ENCODE measurements at regions not wholly inside any gene's neighbourhood (a gene's known extent, or its start where the extent isn't known, plus 50 kb on each side); places are given as distances from the start of the nearest gene placed in this dataset.

DNA sequence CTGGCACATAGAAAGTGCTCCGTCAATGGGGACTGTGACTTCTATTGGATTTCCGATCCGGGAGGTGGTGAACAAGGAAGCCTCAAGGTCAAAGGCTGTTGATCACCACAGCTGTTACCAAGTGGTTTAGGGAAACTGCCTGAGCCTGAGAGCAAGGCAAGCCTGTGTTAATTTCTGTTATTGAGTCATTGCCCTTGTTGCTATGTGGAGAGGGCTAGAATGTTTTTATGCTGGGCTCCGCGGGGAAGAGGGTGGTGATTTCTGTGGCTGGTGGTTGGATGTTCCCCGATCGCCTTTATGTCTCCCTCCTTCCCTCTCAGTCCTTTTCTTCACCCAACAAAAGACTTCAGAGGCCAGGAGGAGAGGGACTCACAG lies 108.5 kb upstream of the ALX4 start:
- no TSS peak for BruUV-seq (replicated peaks)
- SMC1A ChIA-PET (ENCODE audit: uncharacterized antibody, unreplicated experiment), result no interaction called here
- no peak overlapping the region for H3K9ac ChIP-seq (ENCODE audit: control insufficient read depth, insufficient read depth, low read length)

More for the DNA sequence above, 108.5 kb upstream of the ALX4 start:
- no peaks in the 10 kb centered on the region for H3K9me3 ChIP-seq (replicated peaks; ENCODE audit: control insufficient read depth, insufficient read depth, low read length)
- no peak overlapping the region for H3K4me2 ChIP-seq (ENCODE audit: control insufficient read depth, insufficient read depth)
- no peak overlapping the region for H3K27ac ChIP-seq (ENCODE audit: control insufficient read depth, insufficient read depth)
- no peaks in the 10 kb centered on the region for H3K4me1 ChIP-seq (ENCODE audit: control insufficient read depth, insufficient read depth, low read length)
- intact Hi-C loops (cut with micrococcal nuclease; ENCODE audit: unreplicated experiment) (no loop called here), in situ Hi-C loops (cut with MboI) (no loop called here)
- ChIA-PET POLR2A (no interaction called here), CTCF (interaction anchor here (0.6 kb wide), 1 partner anchor 342 kb away, joined by 3 read pairs; no protein-coding TSS in a partner anchor), RAD21 (ENCODE audit: unreplicated experiment) (no interaction called here)
- H3K36me3 ChIP-seq (ENCODE audit: control insufficient read depth in 2 of 2, insufficient read depth in 2 of 2, low read length in 1 of 2), result no peaks in the 10 kb centered on the region
- DNase-seq (ENCODE audit: low read depth, low spot score), result no peak
- H4K20me1 ChIP-seq (ENCODE audit: control insufficient read depth, insufficient read depth), result no peaks in the 10 kb centered on the region
- H3K4me3 ChIP-seq, result no peak overlapping the region
- H3K27me3 ChIP-seq (replicated peaks in 1 of 2; ENCODE audit: control insufficient read depth in 2 of 2, insufficient read depth in 2 of 2, low read length in 1 of 2), result no peaks in the 10 kb centered on the region; a peak in 1 of 4 replicates
- H2AFZ ChIP-seq (ENCODE audit: control insufficient read depth, low read depth, low read length), result no peak overlapping the region
- FAIRE-seq, result no peak
- TF ChIP-seq, protein P1, sequence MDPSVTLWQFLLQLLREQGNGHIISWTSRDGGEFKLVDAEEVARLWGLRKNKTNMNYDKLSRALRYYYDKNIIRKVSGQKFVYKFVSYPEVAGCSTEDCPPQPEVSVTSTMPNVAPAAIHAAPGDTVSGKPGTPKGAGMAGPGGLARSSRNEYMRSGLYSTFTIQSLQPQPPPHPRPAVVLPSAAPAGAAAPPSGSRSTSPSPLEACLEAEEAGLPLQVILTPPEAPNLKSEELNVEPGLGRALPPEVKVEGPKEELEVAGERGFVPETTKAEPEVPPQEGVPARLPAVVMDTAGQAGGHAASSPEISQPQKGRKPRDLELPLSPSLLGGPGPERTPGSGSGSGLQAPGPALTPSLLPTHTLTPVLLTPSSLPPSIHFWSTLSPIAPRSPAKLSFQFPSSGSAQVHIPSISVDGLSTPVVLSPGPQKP (IDR thresholded peaks at IDR 0.05; ENCODE audit: low read depth, low read length), result no peak
- TF ChIP-seq BCL11A (IDR thresholded peaks at IDR 0.05; ENCODE audit: low read depth, low read length) (no peak), TCF3 (IDR thresholded peaks at IDR 0.05; ENCODE audit: borderline replicate concordance, insufficient read depth, low read depth, low read length) (no peak), IKZF2 (IDR thresholded peaks at IDR 0.05) (no peak), LARP7 (IDR thresholded peaks at IDR 0.05) (no peak), RCOR1 (conservative IDR thresholded peaks at IDR 0.05; ENCODE audit: low read depth, low read length) (no peak), SREBF1 (IDR thresholded peaks at IDR 0.05; ENCODE audit: low read length) (no peak), POU2F2 (IDR thresholded peaks at IDR 0.05; ENCODE audit: borderline replicate concordance, low read depth, low read length) (no peak), IRF4 (IDR thresholded peaks at IDR 0.05; ENCODE audit: low read depth, low read length) (no peak), JUND (IDR thresholded peaks at IDR 0.05; ENCODE audit: low read depth, low read length) (no peak), SMAD5 (IDR thresholded peaks at IDR 0.05; ENCODE audit: low read depth) (no peak)
- TF ChIP-seq, protein P2, sequence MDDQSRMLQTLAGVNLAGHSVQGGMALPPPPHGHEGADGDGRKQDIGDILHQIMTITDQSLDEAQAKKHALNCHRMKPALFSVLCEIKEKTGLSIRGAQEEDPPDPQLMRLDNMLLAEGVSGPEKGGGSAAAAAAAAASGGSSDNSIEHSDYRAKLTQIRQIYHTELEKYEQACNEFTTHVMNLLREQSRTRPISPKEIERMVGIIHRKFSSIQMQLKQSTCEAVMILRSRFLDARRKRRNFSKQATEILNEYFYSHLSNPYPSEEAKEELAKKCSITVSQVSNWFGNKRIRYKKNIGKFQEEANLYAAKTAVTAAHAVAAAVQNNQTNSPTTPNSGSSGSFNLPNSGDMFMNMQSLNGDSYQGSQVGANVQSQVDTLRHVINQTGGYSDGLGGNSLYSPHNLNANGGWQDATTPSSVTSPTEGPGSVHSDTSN (IDR thresholded peaks at IDR 0.05; ENCODE audit: insufficient replicate concordance, low read depth, low read length), result no peak
- TF ChIP-seq, protein P3, sequence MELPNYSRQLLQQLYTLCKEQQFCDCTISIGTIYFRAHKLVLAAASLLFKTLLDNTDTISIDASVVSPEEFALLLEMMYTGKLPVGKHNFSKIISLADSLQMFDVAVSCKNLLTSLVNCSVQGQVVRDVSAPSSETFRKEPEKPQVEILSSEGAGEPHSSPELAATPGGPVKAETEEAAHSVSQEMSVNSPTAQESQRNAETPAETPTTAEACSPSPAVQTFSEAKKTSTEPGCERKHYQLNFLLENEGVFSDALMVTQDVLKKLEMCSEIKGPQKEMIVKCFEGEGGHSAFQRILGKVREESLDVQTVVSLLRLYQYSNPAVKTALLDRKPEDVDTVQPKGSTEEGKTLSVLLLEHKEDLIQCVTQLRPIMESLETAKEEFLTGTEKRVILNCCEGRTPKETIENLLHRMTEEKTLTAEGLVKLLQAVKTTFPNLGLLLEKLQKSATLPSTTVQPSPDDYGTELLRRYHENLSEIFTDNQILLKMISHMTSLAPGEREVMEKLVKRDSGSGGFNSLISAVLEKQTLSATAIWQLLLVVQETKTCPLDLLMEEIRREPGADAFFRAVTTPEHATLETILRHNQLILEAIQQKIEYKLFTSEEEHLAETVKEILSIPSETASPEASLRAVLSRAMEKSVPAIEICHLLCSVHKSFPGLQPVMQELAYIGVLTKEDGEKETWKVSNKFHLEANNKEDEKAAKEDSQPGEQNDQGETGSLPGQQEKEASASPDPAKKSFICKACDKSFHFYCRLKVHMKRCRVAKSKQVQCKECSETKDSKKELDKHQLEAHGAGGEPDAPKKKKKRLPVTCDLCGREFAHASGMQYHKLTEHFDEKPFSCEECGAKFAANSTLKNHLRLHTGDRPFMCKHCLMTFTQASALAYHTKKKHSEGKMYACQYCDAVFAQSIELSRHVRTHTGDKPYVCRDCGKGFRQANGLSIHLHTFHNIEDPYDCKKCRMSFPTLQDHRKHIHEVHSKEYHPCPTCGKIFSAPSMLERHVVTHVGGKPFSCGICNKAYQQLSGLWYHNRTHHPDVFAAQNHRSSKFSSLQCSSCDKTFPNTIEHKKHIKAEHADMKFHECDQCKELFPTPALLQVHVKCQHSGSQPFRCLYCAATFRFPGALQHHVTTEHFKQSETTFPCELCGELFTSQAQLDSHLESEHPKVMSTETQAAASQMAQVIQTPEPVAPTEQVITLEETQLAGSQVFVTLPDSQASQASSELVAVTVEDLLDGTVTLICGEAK (IDR thresholded peaks at IDR 0.05; ENCODE audit: borderline replicate concordance), result no peak
- no peak for ATAC-seq
- WGBS (ENCODE audit: insufficient coverage, insufficient replicate concordance, low lambda C conversion rate, missing lambda C conversion rate), result 72% methylated on average over 5 of the region's 7 CpGs
- H3K79me2 ChIP-seq (ENCODE audit: control insufficient read depth, insufficient read depth, low read length), result no peaks in the 10 kb centered on the region

All from GM12878 (cell line).